ENCODE measurements at regions not wholly inside any gene's neighbourhood (a gene's known extent, or its start where the extent isn't known, plus 50 kb on each side); places are given as distances from the start of the nearest gene placed in this dataset.

GRCh38 chr2:176546550-176546949 lies 277.3 kb downstream of the MTX2 start:
- no peak for DNase-seq

DNA sequence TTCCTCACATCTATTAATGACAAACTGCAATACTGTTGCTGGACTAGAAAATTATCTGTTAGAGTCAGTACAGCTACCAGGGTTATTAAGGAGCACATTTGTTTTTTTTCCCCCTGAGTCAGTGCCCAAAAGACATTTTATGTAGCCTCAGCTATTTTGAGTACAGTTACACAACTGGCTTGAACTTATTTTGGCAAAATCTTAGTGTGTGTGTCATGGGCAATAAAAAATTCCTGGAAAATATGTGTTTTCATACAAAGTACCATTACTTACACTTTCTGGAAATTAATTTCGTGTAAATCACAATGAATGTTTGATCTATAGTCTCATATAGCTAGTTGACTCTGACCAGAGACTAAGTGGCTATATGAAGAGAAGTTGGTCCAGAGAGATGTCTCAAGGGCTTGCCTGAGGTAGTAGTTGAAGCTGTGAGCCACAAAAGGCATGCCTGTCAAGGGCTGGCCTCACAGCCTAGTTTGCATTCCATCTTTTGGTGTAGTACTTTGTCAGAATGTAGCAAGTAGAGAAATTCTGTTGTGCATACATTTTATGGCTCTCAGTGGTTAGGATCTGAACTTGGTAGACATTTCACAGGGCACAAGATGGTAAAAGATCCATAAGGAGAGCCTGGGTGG lies 283.4 kb downstream of the MTX2 start:
- DNase-seq, result no peak

DNA sequence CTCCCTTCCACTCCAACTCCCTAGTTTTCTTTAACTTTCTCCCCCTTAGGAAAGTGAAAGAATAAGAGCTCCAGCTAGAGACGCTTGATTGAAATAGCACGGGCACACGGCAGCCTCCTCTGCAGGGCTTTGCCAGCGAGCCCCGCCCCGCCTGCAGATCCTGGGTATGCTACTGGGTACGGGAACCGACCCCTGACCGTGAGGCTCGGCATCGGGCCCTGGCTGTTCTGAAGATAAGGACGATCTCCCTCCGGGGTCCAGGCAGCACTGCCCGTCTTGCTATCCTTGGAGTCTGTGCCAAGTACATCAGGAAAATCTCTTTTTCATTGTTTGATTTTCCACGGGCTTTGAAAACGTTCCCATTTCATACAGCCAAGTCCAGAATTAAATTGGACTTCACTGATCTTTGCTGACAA lies 284.5 kb downstream of the MTX2 start:
- no peak for DNase-seq

DNA sequence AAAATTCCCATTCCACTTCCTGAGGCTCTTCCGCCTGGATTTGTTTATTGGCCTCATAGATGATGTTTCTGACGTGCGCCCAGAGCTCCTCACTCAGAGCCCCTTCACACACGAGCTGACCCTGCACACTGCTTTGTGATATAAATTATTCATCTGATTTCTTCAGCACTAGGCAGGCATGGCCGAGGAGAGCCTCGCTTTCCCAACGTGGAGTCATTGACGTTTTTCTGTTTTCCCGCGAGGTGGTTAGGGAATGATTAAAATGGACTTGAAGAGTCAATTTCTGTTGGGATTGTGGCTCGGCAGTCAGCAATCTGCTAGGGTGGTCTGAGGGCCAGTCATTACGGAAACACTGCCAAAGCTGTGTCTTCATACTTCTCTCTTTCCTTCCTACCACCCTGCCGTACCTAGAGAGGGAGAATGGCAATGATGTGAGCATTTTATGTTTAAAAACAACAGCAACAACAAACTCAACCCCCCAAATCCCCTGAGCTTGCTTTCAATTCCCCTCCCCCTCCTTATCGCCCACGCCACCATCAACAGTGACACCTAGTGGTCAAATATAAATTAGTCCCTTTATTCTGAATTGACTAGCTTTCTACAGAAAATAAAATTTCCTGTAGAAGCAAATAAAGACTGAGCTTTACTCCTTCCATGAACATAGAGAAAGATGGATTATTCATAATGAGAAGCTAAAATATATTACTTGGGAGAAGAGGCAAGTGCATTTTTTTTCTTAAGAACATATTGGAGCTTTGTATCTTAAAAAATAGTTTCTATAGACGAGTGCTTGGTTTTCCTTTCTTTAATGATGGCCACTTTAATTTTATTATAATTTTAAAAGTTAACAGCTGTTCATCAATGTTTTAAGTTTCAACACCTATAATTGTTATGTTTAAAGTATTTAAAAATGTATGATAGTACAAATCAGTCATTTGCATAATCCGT lies 285.1 kb downstream of the MTX2 start:
- no peak for DNase-seq

DNA sequence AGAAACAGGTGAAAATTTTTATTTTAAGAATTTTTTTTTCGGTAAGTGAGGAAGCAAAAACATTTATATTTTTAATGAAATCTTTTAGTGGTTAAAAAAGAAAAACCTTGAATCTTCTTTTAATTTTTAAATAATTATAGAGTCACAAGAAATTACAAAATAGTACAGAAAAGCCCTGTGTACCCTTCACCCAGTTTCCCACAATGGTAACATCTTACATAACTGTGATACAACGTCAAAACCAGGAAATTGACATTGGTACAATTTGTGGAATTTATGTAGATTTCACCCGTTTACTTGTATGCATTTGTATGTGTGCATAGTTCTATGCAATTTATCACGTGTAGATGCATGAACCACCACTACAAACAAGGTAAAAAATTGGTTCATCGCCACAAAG lies 285.9 kb downstream of the MTX2 start:
- DNase-seq, result no peak

GRCh38 chr2:176555781-176556180 lies 286.5 kb downstream of the MTX2 start:
- no peak for DNase-seq

GRCh38 chr2:176556373-176556772 lies 287.1 kb downstream of the MTX2 start:
- no peak for DNase-seq

- no peak for DNase-seq
Measured at GRCh38 chr2:176557821-176558220, 288.6 kb downstream of the MTX2 start.

DNA sequence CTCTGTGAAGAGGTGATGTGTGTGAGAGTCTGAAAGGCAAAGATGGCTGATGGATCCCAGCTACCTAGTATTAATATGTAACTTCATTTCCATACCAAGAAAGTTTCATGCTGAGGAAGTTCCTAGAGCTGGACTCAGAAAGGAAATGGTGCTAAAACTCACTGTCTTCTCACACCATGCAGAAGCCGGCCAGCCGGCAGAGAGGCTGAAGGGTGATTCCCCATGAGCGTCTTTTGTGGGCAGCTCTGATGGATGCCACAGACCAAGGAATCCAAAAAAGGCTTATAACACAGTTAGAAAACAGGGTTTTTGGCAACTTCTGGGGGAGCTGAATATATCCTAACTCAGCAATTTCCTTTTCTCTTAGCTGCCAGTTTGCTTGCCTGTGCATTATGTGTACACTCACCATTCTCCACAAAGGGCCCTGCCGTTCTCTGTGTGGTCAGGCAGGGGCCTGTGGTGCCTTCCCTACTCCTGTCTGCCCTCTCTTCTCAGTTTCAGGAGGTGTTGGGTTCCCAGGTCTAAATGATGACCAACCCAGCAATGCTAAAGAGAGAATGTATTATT lies 289.4 kb downstream of the MTX2 start:
- no peak for DNase-seq

DNA sequence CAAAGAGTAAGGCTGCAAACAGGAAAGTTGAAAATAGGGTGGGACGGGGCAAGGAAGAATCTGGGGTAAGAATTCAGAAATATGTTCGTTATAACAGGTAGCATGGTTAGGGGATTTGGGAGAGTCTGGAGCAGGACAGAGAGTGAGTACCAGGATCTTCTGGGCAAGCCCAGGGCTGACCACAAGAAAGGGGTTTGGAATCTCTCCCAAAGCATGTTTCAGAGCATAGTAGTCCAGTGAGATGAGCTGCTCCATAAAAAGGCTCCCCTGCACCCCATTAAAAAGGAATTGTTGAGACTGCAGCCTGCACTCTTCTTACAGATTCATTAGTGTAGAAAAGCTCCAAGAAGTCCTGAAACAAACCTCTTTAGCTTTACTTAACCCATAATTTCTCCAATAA lies 291.1 kb downstream of the MTX2 start:
- DNase-seq, result no peak

DNA sequence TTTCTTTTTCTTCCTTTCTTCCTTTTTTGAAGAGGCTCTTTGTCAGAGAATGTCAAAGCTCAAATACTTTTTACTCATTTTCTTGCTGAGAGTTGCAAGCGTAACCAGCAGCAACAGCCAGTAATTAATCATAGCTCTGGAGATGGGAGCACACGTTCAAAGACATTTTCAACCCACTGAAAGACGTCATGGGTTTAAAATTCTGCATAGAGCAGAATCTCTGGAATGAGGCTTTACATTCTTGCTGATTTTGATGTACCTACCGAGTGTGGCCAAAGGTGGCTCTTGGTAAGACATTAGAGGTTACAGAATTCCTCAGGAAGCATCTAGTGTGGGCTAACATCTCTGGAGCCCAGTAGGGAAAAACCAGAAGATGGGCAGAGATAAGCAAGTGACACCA lies 292.5 kb downstream of the MTX2 start:
- no peak for DNase-seq

GRCh38 chr2:176562359-176563078 lies 293.3 kb downstream of the MTX2 start:
- DNase-seq, result no peak

GRCh38 chr2:176565641-176566323 lies 296.5 kb downstream of the MTX2 start:
- no peak for DNase-seq

DNA sequence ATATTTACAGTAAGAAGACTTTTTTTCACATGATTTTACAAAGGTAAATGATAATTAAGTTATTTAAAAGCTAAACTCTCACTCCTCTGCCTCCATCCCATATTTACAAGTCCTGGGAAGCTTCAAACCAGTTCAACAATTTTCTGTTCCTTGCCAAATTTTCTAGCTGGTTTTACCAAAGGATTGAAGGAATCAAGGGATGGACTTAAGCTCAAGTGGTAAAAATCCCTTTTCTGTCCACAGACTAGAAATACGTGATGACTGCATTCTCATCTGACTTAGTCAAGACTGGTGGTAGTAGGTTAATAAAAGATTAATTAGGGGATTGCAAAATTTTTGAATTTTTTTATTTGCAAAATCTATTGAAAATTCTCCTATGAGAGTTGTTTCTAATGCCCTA lies 297.3 kb downstream of the MTX2 start:
- no peak for DNase-seq

- no peak for DNase-seq
Measured at GRCh38 chr2:176566961-176567360, 297.7 kb downstream of the MTX2 start.

DNA sequence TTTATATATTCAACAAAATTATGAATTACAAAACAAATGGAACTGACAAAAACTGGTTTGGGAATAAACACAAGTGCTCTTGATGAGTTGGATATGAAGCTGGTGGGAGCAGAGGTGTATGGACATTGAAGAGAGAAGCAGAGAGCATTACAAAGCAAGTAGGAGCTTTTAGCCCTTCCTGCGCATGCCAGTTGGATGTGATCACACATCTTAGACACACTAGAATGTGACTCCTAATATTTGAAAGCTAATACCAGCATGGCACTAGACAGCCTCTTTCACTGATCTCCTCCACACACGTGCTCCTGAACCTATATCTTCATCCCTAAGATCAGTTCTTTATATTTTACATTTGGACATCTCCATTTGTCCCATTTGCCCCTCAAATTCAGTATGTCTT lies 298.1 kb downstream of the MTX2 start:
- no peak for DNase-seq

DNA sequence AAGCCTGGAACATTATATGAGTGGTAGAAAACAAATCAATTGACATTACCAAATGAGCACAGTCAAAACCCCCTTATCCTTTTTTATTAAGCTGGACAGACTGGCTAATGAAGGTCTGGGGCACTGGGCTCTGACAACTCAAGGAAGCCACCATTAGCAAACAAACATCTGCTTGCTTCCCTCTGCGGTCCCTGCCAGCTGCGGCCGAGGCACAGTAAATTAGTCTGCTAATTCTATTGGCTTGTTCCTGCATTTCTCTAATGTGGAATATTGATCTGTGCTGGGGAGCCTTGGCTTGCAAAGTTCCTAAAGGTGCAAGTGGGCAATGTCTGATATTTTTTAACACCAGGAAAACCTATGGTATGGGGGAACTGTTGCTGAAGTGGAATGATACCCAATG lies 300.3 kb downstream of the MTX2 start:
- no peak for DNase-seq

- no peak for DNase-seq
Measured at GRCh38 chr2:176573612-176574483, 304.6 kb downstream of the MTX2 start.

DNA sequence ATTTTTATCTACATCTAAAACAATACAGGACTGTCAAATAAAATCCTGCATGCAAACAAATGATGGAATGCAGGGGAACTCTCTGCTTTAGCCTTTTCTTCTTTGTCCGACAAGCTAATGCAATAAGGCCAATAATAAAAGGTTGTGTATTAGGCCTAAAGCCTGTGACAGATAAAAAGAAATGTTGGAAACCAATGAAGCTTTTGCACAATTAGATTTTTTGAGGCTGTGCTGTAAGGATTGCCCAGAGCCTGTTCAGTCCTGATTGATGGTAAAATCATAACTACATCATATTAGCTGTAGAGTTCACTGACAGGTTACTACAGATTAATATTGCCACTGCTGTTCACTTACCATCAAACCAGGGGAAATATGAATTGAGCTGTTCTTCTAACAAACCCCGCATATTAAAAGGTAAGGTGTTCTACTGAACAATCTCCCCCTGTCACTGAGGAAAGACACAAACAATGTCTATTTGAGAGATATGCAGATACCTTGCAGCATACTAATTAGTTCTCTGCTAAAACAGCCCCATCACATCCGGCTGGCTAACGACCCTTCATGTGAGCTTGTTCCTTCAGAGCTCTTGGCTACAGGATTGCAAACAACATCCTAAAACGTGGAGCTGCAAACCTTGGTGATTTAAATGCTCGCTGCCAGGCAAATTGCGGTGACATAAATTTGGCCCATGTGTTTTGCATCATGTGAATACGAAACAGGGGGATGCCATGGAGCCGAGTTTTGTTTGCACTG lies 305.4 kb downstream of the MTX2 start:
- no peak for DNase-seq

DNA sequence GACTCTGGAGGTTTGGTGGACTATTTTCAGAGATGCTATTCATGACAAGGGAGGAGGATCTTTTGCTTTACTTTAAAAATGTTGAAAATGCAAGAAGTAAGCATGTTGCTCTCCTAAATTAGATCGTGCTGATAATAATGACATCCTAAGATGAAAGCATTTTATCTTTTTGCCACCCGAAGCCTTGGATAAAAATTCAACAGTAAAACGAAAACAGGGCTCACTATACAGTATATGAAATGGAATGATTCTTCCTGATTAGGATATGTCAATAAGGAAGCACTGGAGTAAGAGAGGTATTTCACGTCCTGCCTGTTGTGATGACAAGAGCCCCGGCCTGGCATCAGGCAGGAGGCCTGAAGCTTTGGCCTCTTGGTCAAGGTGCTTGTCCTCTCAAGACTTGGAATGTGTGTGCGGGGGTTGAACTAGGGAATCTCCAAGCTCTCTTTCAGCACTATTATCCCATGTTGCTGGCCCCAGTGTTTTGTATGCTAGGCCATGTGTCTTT lies 306.0 kb downstream of the MTX2 start:
- no peak for DNase-seq

- DNase-seq, result no peak
Measured at GRCh38 chr2:176577054-176577453, 307.8 kb downstream of the MTX2 start.
